PC-9 (cell line): ENCODE measurements at regions not wholly inside any gene's neighbourhood (a gene's known extent, or its start where the extent isn't known, plus 50 kb on each side); places are given as distances from the start of the nearest gene placed in this dataset.

Source experiments
- BruUV-seq: library from RNA; stranded (reverse); fragments of 400-500 nt; replicated peaks from 2 replicates; lab custom pipeline; 2021; lab: Mats Ljungman, UMichigan
- CTCF ChIA-PET: fragments of 300-600 bp; sonication (Branson Sonifier 250); formaldehyde crosslinking; loops from one replicate; lab custom pipeline; 2022; ENCODE audit warnings: antibody characterized with exemption; lab: Charles Lee
- POLR2A ChIA-PET: fragments of 300-600 bp; sonication (Branson Sonifier 250); formaldehyde crosslinking; loops from one replicate; lab custom pipeline; 2022; ENCODE audit warnings: antibody characterized with exemption; ENCODE audit not compliant: unreplicated experiment; lab: Charles Lee
- DNase-seq, 2 experiments: peaks; one replicate each; pipeline versions ENCODE4 v3.0.0 to v3.0.0-alpha.2; 2015 to 2022; ENCODE audit warnings: mixed read lengths in 1 of 2
- H2AFZ ChIP-seq: fragments of 200-600 bp; sonication (generic); 2 replicates; pipeline ENCODE4 v1.8.1; 2017; ENCODE audit warnings: antibody characterized with exemption
- H3F3A ChIP-seq: fragments of 200-600 bp; sonication (generic); 2 replicates; pipeline ENCODE4 v1.8.1; 2017; ENCODE audit warnings: antibody characterized with exemption, mild to moderate bottlenecking, low read depth; ENCODE audit not compliant: insufficient read depth
- H3K27ac ChIP-seq: fragments of 200-600 bp; sonication (generic); 2 replicates; pipeline ENCODE4 v1.6.1; 2016; ENCODE audit warnings: mixed run types
- H3K27me3 ChIP-seq: fragments of 200-600 bp; sonication (generic); 2 replicates; pipeline ENCODE4 v1.6.1; 2016; ENCODE audit warnings: low read depth, mixed run types; ENCODE audit not compliant: insufficient read depth
- H3K36me3 ChIP-seq: fragments of 200-600 bp; sonication (generic); 2 replicates; pipeline ENCODE4 v1.6.1; 2016; ENCODE audit warnings: low read depth, mixed run types
- H3K4me1 ChIP-seq: fragments of 200-600 bp; sonication (generic); replicated peaks from 2 replicates; pipeline ENCODE4 v1.6.1; 2016; ENCODE audit warnings: mixed run types; ENCODE audit not compliant: insufficient read depth
- H3K4me2 ChIP-seq: fragments of 200-600 bp; sonication (generic); 2 replicates; pipeline ENCODE4 v1.6.1; 2017; ENCODE audit warnings: mixed run types
- H3K4me3 ChIP-seq: fragments of 200-600 bp; sonication (generic); 2 replicates; pipeline ENCODE4 v1.6.1; 2016; ENCODE audit warnings: mixed run types
- H3K79me2 ChIP-seq: fragments of 200-600 bp; sonication (generic); 2 replicates; pipeline ENCODE4 v1.6.1; 2017; ENCODE audit warnings: low read depth, mixed run types
- H3K9me2 ChIP-seq: fragments of 200-600 bp; sonication (generic); 2 replicates; pipeline ENCODE4 v1.8.1; 2017; ENCODE audit warnings: mild to moderate bottlenecking; ENCODE audit not compliant: insufficient read depth
- H3K9me3 ChIP-seq: fragments of 200-600 bp; sonication (generic); 2 replicates; pipeline ENCODE4 v1.8.1; 2016; ENCODE audit warnings: low read depth; ENCODE audit not compliant: insufficient read depth
- H4K20me1 ChIP-seq: fragments of 200-600 bp; sonication (generic); 2 replicates; pipeline ENCODE4 v1.8.1; 2017; ENCODE audit not compliant: insufficient read depth
- EZH2 ChIP-seq: fragments of 200-600 bp; sonication (generic); IDR thresholded peaks from 2 replicates; pipeline ENCODE4 v1.8.0; 2017; ENCODE audit warnings: antibody characterized with exemption, low read depth
- intact Hi-C: fragments of 100-400 bp; cut with micrococcal nuclease; formaldehyde crosslinking; loops from one replicate; pipeline ENCODE4 v1.10.0; 2022; ENCODE audit not compliant: unreplicated experiment
- TF ChIP-seq, protein P1 (sequence below): fragments of 200-600 bp; sonication (generic); conservative IDR thresholded peaks from 2 replicates; pipeline ENCODE4 v1.6.1; 2017; ENCODE audit warnings: mixed run types, antibody characterized with exemption, mild to moderate bottlenecking, moderate library complexity

DNA sequence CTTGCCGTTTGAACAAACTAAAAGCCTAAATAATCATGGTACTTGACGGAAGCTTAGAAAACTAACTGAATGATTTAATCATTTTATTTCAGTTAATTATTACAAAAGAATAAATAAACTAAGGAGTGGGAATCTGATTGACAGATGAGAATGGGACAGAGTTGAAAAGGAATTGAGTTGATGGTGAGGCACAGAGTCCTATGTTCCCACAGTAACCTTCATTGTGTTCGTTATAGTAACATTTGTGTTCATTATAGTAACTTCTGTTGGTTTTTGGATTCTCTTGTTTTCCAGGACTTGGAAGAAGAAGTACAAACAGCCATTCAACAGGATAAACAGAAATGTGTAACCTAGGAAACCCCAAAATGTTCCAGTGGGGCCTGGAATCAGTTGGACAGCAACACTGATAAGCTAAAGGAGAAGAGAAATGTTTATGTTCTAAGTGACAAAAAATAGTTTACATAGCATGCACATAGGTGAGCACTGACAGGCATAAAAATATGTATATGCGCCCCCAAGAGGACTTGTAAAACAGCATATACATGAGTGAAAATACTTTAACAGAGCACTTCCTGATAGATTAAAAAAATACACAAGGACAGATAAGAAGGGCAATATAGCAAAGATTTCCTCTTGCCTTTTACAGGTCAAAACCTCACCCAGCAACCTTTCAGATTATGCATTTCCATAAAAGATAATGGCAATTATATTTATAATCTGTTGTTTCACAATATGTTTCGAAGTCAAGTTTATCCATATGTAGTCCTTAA lies 218.6 kb upstream of the HTR2C start:
- no TSS peak for BruUV-seq
- CTCF ChIA-PET = no interaction called here
- H3K4me1 ChIP-seq = no peaks in the 10 kb centered on the region

GRCh38 chrX:114372937-114373336 lies 210.9 kb upstream of the HTR2C start:
- Histone ChIP-seq H3K9me3 (no peaks in the 10 kb centered on the region), H2AFZ (no peak overlapping the region), H3K79me2 (no peaks in the 10 kb centered on the region), H3K36me3 (no peaks in the 10 kb centered on the region), H3F3A (no peaks in the 10 kb centered on the region), H3K9me2 (0 out of 2 replicates have a peak, but pooled peaks cover 3% of the 10 kb centered on the region), H4K20me1 (no peaks in the 10 kb centered on the region), H3K4me3 (no peak overlapping the region), H3K27ac (no peak overlapping the region), H3K4me2 (no peak overlapping the region), H3K4me1 (no peaks in the 10 kb centered on the region), H3K27me3 (no peaks in the 10 kb centered on the region)
- TF ChIP-seq, protein P1, sequence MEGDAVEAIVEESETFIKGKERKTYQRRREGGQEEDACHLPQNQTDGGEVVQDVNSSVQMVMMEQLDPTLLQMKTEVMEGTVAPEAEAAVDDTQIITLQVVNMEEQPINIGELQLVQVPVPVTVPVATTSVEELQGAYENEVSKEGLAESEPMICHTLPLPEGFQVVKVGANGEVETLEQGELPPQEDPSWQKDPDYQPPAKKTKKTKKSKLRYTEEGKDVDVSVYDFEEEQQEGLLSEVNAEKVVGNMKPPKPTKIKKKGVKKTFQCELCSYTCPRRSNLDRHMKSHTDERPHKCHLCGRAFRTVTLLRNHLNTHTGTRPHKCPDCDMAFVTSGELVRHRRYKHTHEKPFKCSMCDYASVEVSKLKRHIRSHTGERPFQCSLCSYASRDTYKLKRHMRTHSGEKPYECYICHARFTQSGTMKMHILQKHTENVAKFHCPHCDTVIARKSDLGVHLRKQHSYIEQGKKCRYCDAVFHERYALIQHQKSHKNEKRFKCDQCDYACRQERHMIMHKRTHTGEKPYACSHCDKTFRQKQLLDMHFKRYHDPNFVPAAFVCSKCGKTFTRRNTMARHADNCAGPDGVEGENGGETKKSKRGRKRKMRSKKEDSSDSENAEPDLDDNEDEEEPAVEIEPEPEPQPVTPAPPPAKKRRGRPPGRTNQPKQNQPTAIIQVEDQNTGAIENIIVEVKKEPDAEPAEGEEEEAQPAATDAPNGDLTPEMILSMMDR = no peak
- TF ChIP-seq EZH2 = no peak
- intact Hi-C loops = no loop called here
- ChIA-PET CTCF (no interaction called here), POLR2A (no interaction called here)
- no TSS peak for BruUV-seq
- DNase-seq = no peak

More for the DNA sequence above, 218.6 kb upstream of the HTR2C start:
- no peaks in the 10 kb centered on the region for H3K36me3 ChIP-seq
- H4K20me1 ChIP-seq = no peaks in the 10 kb centered on the region
- H3K27me3 ChIP-seq = no peaks in the 10 kb centered on the region
- H3K27ac ChIP-seq = no peak overlapping the region
- no peak overlapping the region for H3K4me3 ChIP-seq
- TF ChIP-seq, protein P1 = no peak
- no peaks in the 10 kb centered on the region for H3K9me3 ChIP-seq
- H2AFZ ChIP-seq = no peak overlapping the region
- H3K79me2 ChIP-seq = no peaks in the 10 kb centered on the region
- H3F3A ChIP-seq = no peaks in the 10 kb centered on the region; the same call in 1 of the 2 replicates
- no peak for DNase-seq
- intact Hi-C loops = no loop called here
- no peak overlapping the region for H3K4me2 ChIP-seq
- POLR2A ChIA-PET = no interaction called here
- no peaks in the 10 kb centered on the region for H3K9me2 ChIP-seq

- POLR2A ChIA-PET = no interaction called here
- no peak for DNase-seq
- Histone ChIP-seq H3F3A (no peaks in the 10 kb centered on the region), H2AFZ (no peak overlapping the region), H3K27ac (no peak overlapping the region), H3K4me1 (no peaks in the 10 kb centered on the region), H3K9me2 (no peaks in the 10 kb centered on the region), H3K79me2 (no peaks in the 10 kb centered on the region), H3K9me3 (no peaks in the 10 kb centered on the region), H3K4me2 (no peak overlapping the region), H3K27me3 (no peaks in the 10 kb centered on the region), H3K4me3 (no peak overlapping the region), H4K20me1 (no peaks in the 10 kb centered on the region), H3K36me3 (no peaks in the 10 kb centered on the region)
- CTCF ChIA-PET = no interaction called here
- no peak for TF ChIP-seq EZH2
- TF ChIP-seq, protein P1 = no peak
- intact Hi-C loops = no loop called here
- BruUV-seq = no TSS peak
Measured at GRCh38 chrX:114390251-114390796, 193.6 kb upstream of the HTR2C start.
